GM12878 (cell line): ENCODE measurements at regions not wholly inside any gene's neighbourhood (a gene's known extent, or its start where the extent isn't known, plus 50 kb on each side); places are given as distances from the start of the nearest gene placed in this dataset.

ENCODE experiments used
- ATAC-seq: fragments of 200-7000 bp; cut with Tn5 transposase; 3 replicates; pipeline ENCODE4 v1.9.1; 2020; ENCODE audit warnings: mild to moderate bottlenecking, moderate library complexity
- BruUV-seq: library from RNA; stranded (reverse); fragments of 400-500 nt; replicated peaks from 2 replicates; lab custom pipeline; 2021; lab: Mats Ljungman, UMichigan
- CTCF ChIA-PET: fragments of 300-600 bp; sonication (Branson Sonifier 250); formaldehyde crosslinking; extraction: SDS; loops from one replicate; lab custom pipeline; 2021; ENCODE audit warnings: inconsistent platforms; lab: Yijun Ruan, JAX
- POLR2A ChIA-PET: fragments of 350-600 bp; formaldehyde crosslinking; extraction: SDS; loops from one replicate; lab custom pipeline; 2021; ENCODE audit warnings: inconsistent platforms; lab: Charles Lee
- RAD21 ChIA-PET: fragments of 300-600 bp; sonication (Branson Sonifier 250); formaldehyde crosslinking; loops from one replicate; lab custom pipeline; 2023; ENCODE audit warnings: antibody characterized with exemption; ENCODE audit not compliant: unreplicated experiment; lab: Charles Lee
- SMC1A ChIA-PET: fragments of 300-600 bp; sonication (Branson Sonifier 250); formaldehyde crosslinking; loops from one replicate; lab custom pipeline; 2023; ENCODE audit not compliant: unreplicated experiment, uncharacterized antibody; lab: Charles Lee
- DNase-seq: peaks from one replicate; pipeline ENCODE4 v3.0.0-alpha.2; 2011; ENCODE audit warnings: low read depth, low spot score
- FAIRE-seq: peaks from 3 replicates; lab custom pipeline; 2011; peaks lifted over from hg19 to GRCh38; lab: Jason Lieb, UNC
- H2AFZ ChIP-seq: 2 replicates; pipeline ENCODE4 v1.6.0; 2011; ENCODE audit warnings: low read depth, low read length, control low read depth; ENCODE audit not compliant: control insufficient read depth
- H3K27ac ChIP-seq: 2 replicates; pipeline ENCODE4 v1.5.1; 2011; ENCODE audit warnings: control low read depth; ENCODE audit not compliant: control insufficient read depth, insufficient read depth
- H3K27me3 ChIP-seq, 2 experiments: replicated peaks in 1 of 2; 2 replicates each; pipeline versions ENCODE4 v1.6.0 to v1.6.1; 2011; ENCODE audit warnings: low read length in 1 of 2; ENCODE audit not compliant: control insufficient read depth in 2 of 2, insufficient read depth in 2 of 2
- H3K36me3 ChIP-seq, 2 experiments: 2 replicates each; pipeline ENCODE4 v1.5.1; 2011; ENCODE audit warnings: low read length in 1 of 2; ENCODE audit not compliant: control insufficient read depth in 2 of 2, insufficient read depth in 2 of 2
- H3K4me1 ChIP-seq: 2 replicates; pipeline ENCODE4 v1.6.1; 2011; ENCODE audit warnings: mild to moderate bottlenecking, low read length, moderate library complexity, mixed read lengths; ENCODE audit not compliant: control insufficient read depth, insufficient read depth
- H3K4me2 ChIP-seq: 2 replicates; pipeline ENCODE4 v1.6.0; 2011; ENCODE audit warnings: control low read depth; ENCODE audit not compliant: control insufficient read depth, insufficient read depth
- H3K4me3 ChIP-seq: fragments of 200-600 bp; sonication (generic); 2 replicates; pipeline ENCODE4 v1.5.1; 2016
- H3K79me2 ChIP-seq: 2 replicates; pipeline ENCODE4 v1.6.0; 2011; ENCODE audit warnings: low read length; ENCODE audit not compliant: control insufficient read depth, insufficient read depth
- H3K9ac ChIP-seq: 2 replicates; pipeline ENCODE4 v1.8.0; 2011; ENCODE audit warnings: low read length, control low read depth, mixed read lengths; ENCODE audit not compliant: control insufficient read depth, insufficient read depth
- H3K9me3 ChIP-seq: replicated peaks from 3 replicates; pipeline ENCODE4 v1.5.1; 2011; ENCODE audit warnings: mild to moderate bottlenecking, low read length; ENCODE audit not compliant: control insufficient read depth, insufficient read depth
- H4K20me1 ChIP-seq: 2 replicates; pipeline ENCODE4 v1.6.0; 2011; ENCODE audit not compliant: control insufficient read depth, insufficient read depth
- CEBPB ChIP-seq, 2 experiments: fragments of 150-350 bp in 1 of 2; IDR thresholded peaks; 2 replicates each; pipeline ENCODE4 v1.6.1; 2012 to 2014; ENCODE audit warnings: low read depth in 2 of 2, low read length in 2 of 2, borderline replicate concordance in 1 of 2, inconsistent platforms in 1 of 2
- ETV6 ChIP-seq, 2 experiments: fragments of 450-650 bp in 1 of 2; IDR thresholded peaks in 1 of 2; conservative IDR thresholded peaks in 1 of 2; 2 replicates each; pipeline ENCODE4 v1.6.1; 2014; ENCODE audit warnings: antibody characterized with exemption in 1 of 2, borderline replicate concordance in 1 of 2, low read depth in 1 of 2, mild to moderate bottlenecking in 1 of 2, moderate library complexity in 1 of 2
- GABPA ChIP-seq: IDR thresholded peaks from 2 replicates; pipeline ENCODE4 v1.6.1; 2014; ENCODE audit warnings: antibody characterized with exemption, low read depth, mild to moderate bottlenecking, inconsistent platforms
- IRF5 ChIP-seq: fragments of 450-650 bp; IDR thresholded peaks from 2 replicates; pipeline ENCODE4 v1.6.1; 2017; ENCODE audit warnings: borderline replicate concordance
- JUND ChIP-seq: IDR thresholded peaks from 2 replicates; pipeline ENCODE4 v1.6.1; 2012; ENCODE audit warnings: low read depth, mild to moderate bottlenecking, low read length, improper control_type of control experiment, moderate library complexity
- MEF2B ChIP-seq: fragments of 450-650 bp; IDR thresholded peaks from 2 replicates; pipeline ENCODE4 v1.6.1; 2018; ENCODE audit warnings: mild to moderate bottlenecking, moderate library complexity; ENCODE audit not compliant: partially characterized antibody, poor library complexity, severe bottlenecking
- RUNX3 ChIP-seq: IDR thresholded peaks from 2 replicates; pipeline ENCODE4 v1.6.1; 2012; ENCODE audit warnings: low read length, inconsistent platforms
- STAT1 ChIP-seq: fragments of 450-650 bp; conservative IDR thresholded peaks from 2 replicates; pipeline ENCODE4 v1.6.1; 2014; ENCODE audit warnings: antibody characterized with exemption, mild to moderate bottlenecking
- WGBS: methylation state at CpG from one replicate; pipeline ENCODE4 v1.1.6; 2016; ENCODE audit warnings: low lambda C conversion rate; ENCODE audit not compliant: insufficient replicate concordance, insufficient coverage; ENCODE audit errors: missing lambda C conversion rate; 5-methylcytosine and 5-hydroxymethylcytosine counted together
- in situ Hi-C: fragments of 300-500 bp; cut with MboI; formaldehyde crosslinking; loops from 9 replicates; pipeline ENCODE4 v1.14.3; 2018; ENCODE audit warnings: mixed read lengths
- intact Hi-C: fragments of 100-400 bp; cut with micrococcal nuclease; formaldehyde crosslinking; loops from one replicate; pipeline ENCODE4 v1.14.2; 2022; ENCODE audit not compliant: unreplicated experiment

GRCh38 chr4:24226023-24226422, 336.2 kb upstream of the PPARGC1A start:
- no peak for DNase-seq
- Histone ChIP-seq H3K9ac (no peak overlapping the region), H3K4me1 (no peaks in the 10 kb centered on the region), H3K9me3 (no peaks in the 10 kb centered on the region), H3K36me3 (no peaks in the 10 kb centered on the region), H4K20me1 (no peaks in the 10 kb centered on the region), H3K27ac (no peak overlapping the region), H3K27me3 (no peaks in the 10 kb centered on the region), H3K4me3 (no peak overlapping the region), H2AFZ (no peak overlapping the region), H3K4me2 (no peak overlapping the region), H3K79me2 (no peaks in the 10 kb centered on the region)
- ChIA-PET POLR2A (no interaction called here), RAD21 (no interaction called here), CTCF (interaction anchor here (0.6 to 1.2 kb wide), 2 partner anchors 15 to 153 kb away, joined by 3 read pairs; no protein-coding TSS in a partner anchor), SMC1A (no interaction called here)
- TF ChIP-seq GABPA (no peak), ETV6 (conservative IDR thresholded peaks at IDR 0.05 in 1 of 2, IDR thresholded peaks at IDR 0.05 in 1 of 2; ENCODE audit: borderline replicate concordance in 1 of 2, low read depth in 1 of 2) (no peak), IRF5 (no peak), RUNX3 (no peak), MEF2B (no peak), STAT1 (no peak), JUND (no peak), CEBPB (IDR thresholded peaks at IDR 0.05; ENCODE audit: borderline replicate concordance in 1 of 2, low read depth in 2 of 2, low read length in 2 of 2) (no peak)
- ATAC-seq, result no peak
- BruUV-seq, result no TSS peak
- intact Hi-C loops, result no loop called here
- in situ Hi-C loops, result no loop called here
- 39% methylated on average over 10 of the region's 10 CpGs for WGBS
- no peak for FAIRE-seq
